MCF 10A (cell line): ENCODE measurements at regions not wholly inside any gene's neighbourhood (a gene's known extent, or its start where the extent isn't known, plus 50 kb on each side); places are given as distances from the start of the nearest gene placed in this dataset.

ENCODE experiments used
- BruUV-seq: library from RNA; stranded (reverse); fragments of 400-500 nt; replicated peaks from 2 replicates; lab custom pipeline; 2021; lab: Mats Ljungman, UMichigan
- CTCF ChIA-PET: fragments of 300-600 bp; sonication (Branson Sonifier 250); formaldehyde crosslinking; extraction: SDS; loops from one replicate; lab custom pipeline; 2021; ENCODE audit warnings: antibody characterized with exemption, inconsistent platforms; lab: Yijun Ruan, JAX
- POLR2A ChIA-PET: fragments of 300-600, 350-650 bp; sonication (Branson Sonifier 250); formaldehyde crosslinking; extraction: SDS; loops from one replicate; lab custom pipeline; 2020; ENCODE audit warnings: antibody characterized with exemption, inconsistent platforms; lab: Yijun Ruan, JAX
- DNase-seq: peaks from one replicate; pipeline ENCODE4 v3.0.0-alpha.2; 2018; ENCODE audit not compliant: unreplicated experiment
- H3K27ac Mint-ChIP-seq: one replicate; pipeline ENCODE4 v1.8.0; 2022; ENCODE audit warnings: mild to moderate bottlenecking, low read depth, mixed read lengths; ENCODE audit not compliant: unreplicated experiment
- H3K27me3 Mint-ChIP-seq: one replicate; pipeline ENCODE4 v1.8.0; 2022; ENCODE audit warnings: mixed read lengths; ENCODE audit not compliant: insufficient read depth, unreplicated experiment
- H3K36me3 Mint-ChIP-seq: one replicate; pipeline ENCODE4 v1.8.0; 2022; ENCODE audit warnings: mild to moderate bottlenecking, moderate library complexity, mixed read lengths; ENCODE audit not compliant: insufficient read depth, unreplicated experiment
- H3K4me1 Mint-ChIP-seq: one replicate; pipeline ENCODE4 v1.8.0; 2022; ENCODE audit warnings: mixed read lengths; ENCODE audit not compliant: insufficient read depth, unreplicated experiment
- H3K4me3 Mint-ChIP-seq: one replicate; pipeline ENCODE4 v1.8.0; 2022; ENCODE audit warnings: mild to moderate bottlenecking, moderate library complexity, mixed read lengths; ENCODE audit not compliant: unreplicated experiment
- H3K9me3 Mint-ChIP-seq: one replicate; pipeline ENCODE4 v1.8.0; 2022; ENCODE audit warnings: mixed read lengths; ENCODE audit not compliant: unreplicated experiment
- CTCF ChIP-seq: fragments of 200-600 bp; IDR thresholded peaks from one replicate; pipeline ENCODE4 v1.8.0; 2022; ENCODE audit warnings: antibody characterized with exemption, mild to moderate bottlenecking; ENCODE audit not compliant: unreplicated experiment
- intact Hi-C: fragments of 100-400 bp; cut with micrococcal nuclease; formaldehyde crosslinking; loops from 2 replicates; pipeline ENCODE4 v1.14.1; 2022

- DNase-seq = no peak
- CTCF ChIA-PET = interaction anchor here (0.7 to 0.9 kb wide), 2 partner anchors 19 to 183 kb away, joined by 3 read pairs; no protein-coding TSS in a partner anchor
- intact Hi-C loops = no loop called here
- no peak for TF ChIP-seq CTCF
- POLR2A ChIA-PET = no interaction called here
- BruUV-seq = no TSS peak
- Mint-ChIP-seq H3K4me3 (no peak overlapping the region), H3K27ac (no peak overlapping the region), H3K27me3 (no peaks in the 10 kb centered on the region), H3K36me3 (no peaks in the 10 kb centered on the region), H3K4me1 (no peaks in the 10 kb centered on the region), H3K9me3 (peaks cover 4% of the 10 kb centered on the region)
Observed at GRCh38 chr10:83166344-83166743, 973.0 kb upstream of the GHITM start.

GRCh38 chr10:83167081-83167480 lies 972.2 kb upstream of the GHITM start:
- H3K27me3 Mint-ChIP-seq = no peaks in the 10 kb centered on the region
- H3K27ac Mint-ChIP-seq = no peak overlapping the region
- H3K4me3 Mint-ChIP-seq = no peak overlapping the region
- POLR2A ChIA-PET = no interaction called here
- CTCF ChIA-PET = no interaction called here
- BruUV-seq = no TSS peak
- H3K9me3 Mint-ChIP-seq = peaks cover 7% of the 10 kb centered on the region
- H3K36me3 Mint-ChIP-seq = no peaks in the 10 kb centered on the region
- H3K4me1 Mint-ChIP-seq = no peaks in the 10 kb centered on the region
- intact Hi-C loops = no loop called here
- TF ChIP-seq CTCF = no peak
- DNase-seq = no peak

GRCh38 chr10:83176901-83177300 lies 962.4 kb upstream of the GHITM start:
- ChIA-PET CTCF (interaction anchor here (0.7 kb wide), 1 partner anchor 780 kb away, joined by 3 read pairs; no protein-coding TSS in a partner anchor), POLR2A (no interaction called here)
- BruUV-seq = no TSS peak
- no peak for TF ChIP-seq CTCF
- Mint-ChIP-seq H3K4me1 (no peaks in the 10 kb centered on the region), H3K4me3 (no peak overlapping the region), H3K27me3 (no peaks in the 10 kb centered on the region), H3K9me3 (peaks cover 10% of the 10 kb centered on the region), H3K36me3 (no peaks in the 10 kb centered on the region), H3K27ac (no peak overlapping the region)
- intact Hi-C loops = no loop called here
- no peak for DNase-seq

- Mint-ChIP-seq H3K9me3 (peaks cover 10% of the 10 kb centered on the region), H3K27ac (no peak overlapping the region), H3K4me1 (no peaks in the 10 kb centered on the region), H3K36me3 (no peaks in the 10 kb centered on the region), H3K4me3 (no peak overlapping the region), H3K27me3 (no peaks in the 10 kb centered on the region)
- DNase-seq = no peak
- CTCF ChIA-PET = no interaction called here
- intact Hi-C loops = no loop called here
- no peak for TF ChIP-seq CTCF
- BruUV-seq = no TSS peak
- POLR2A ChIA-PET = interaction anchor here (0.6 kb wide), 1 partner anchor 11 kb away, joined by 3 read pairs; no protein-coding TSS in a partner anchor
Observed at GRCh38 chr10:83178526-83178925, 960.8 kb upstream of the GHITM start.
